ENCODE measurements at regions not wholly inside any gene's neighbourhood (a gene's known extent, or its start where the extent isn't known, plus 50 kb on each side); places are given as distances from the start of the nearest gene placed in this dataset.

- WGBS, 4 donors = 66 to 79% (median 72%) methylated on average over 1 of the region's 1 CpG
- Histone ChIP-seq H3K4me3 (no peak overlapping the region), H3K27ac (no peak overlapping the region)
These were observed 1216.0 kb upstream of the PIK3C3 start for GRCh38 chr18:40739029-40739428.

DNA sequence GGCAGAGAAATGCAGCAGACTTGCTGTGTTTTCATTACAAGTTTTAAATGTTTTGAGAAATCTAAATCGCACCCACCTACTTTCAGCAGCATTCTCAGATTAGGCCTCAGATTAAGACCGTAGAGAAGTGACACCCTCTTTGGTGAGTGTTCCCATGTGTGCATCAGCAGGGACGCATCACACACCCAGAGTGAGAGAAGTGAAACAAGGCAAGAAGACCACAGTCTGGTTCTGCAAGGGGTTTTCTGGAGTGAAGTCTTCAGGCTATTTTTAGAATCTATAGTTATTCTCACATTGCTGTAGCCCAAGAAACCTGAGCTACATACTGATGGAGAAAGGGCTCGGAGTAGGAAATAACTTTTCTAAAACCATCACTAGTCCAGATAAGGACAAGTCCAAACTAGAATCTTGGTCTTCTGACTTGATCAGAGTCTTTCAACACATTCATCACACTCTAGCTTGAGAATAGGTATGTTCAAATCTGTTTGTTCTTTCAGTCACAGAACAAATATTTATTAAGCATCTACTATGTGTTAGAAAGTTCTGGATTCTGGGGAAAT is 1216.6 kb upstream of the PIK3C3 start:
- no peaks in the 10 kb centered on the region for H3K36me3 ChIP-seq
- no peak overlapping the region for H3K4me3 ChIP-seq
- no peak for TF ChIP-seq POLR2A (IDR thresholded peaks at IDR 0.05)
- no peak for TF ChIP-seq CTCF (IDR thresholded peaks at IDR 0.05)
- peaks cover 0 to 3% (median 0%) of the 10 kb centered on the region in 12 donors for H3K9me3 ChIP-seq
- no peak for DNase-seq
- 69 to 79% (median 71%) methylated on average over 4 of the region's 4 CpGs for WGBS, 4 donors
- H3K27ac ChIP-seq = no peak overlapping the region
- no peak for ATAC-seq
- intact Hi-C loops (cut with DNase I) = no loop called here
- no peaks in the 10 kb centered on the region for H3K4me1 ChIP-seq
- no peaks in the 10 kb centered on the region for H3K27me3 ChIP-seq

More at GRCh38 chr18:40739029-40739428, 1216.0 kb upstream of the PIK3C3 start:
- peaks cover 0 to 3% (median 0%) of the 10 kb centered on the region in 12 donors for H3K9me3 ChIP-seq
- no peak for DNase-seq
- no peaks in the 10 kb centered on the region for H3K27me3 ChIP-seq
- no peaks in the 10 kb centered on the region for H3K36me3 ChIP-seq
- TF ChIP-seq POLR2A (IDR thresholded peaks at IDR 0.05) = no peak
- TF ChIP-seq CTCF (IDR thresholded peaks at IDR 0.05) = no peak
- intact Hi-C loops (cut with DNase I) = no loop called here
- ATAC-seq = no peak
- H3K4me1 ChIP-seq = no peaks in the 10 kb centered on the region

DNA sequence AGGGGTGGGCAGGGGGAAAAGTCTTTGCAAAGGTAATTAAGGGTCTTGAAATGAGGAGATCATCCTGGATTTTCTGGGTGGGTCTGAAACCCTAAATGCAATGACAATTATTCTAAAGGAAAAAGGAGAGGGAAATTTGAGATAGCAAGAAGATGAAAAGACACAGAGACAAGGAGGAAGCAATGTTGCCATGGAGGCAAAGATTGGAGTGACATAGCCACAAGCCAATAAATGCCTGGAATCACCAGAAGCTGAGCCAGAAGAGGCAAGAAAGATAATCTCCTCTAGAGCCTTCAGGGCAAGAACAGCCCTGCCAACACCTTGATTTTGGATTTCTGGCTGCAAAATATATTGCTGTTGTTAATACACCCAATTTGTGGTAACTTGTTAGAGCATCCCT is 1246.3 kb upstream of the PIK3C3 start:
- no peak for TF ChIP-seq CTCF (IDR thresholded peaks at IDR 0.05)
- TF ChIP-seq POLR2A (IDR thresholded peaks at IDR 0.05) = no peak
- no peaks in the 10 kb centered on the region for H3K4me1 ChIP-seq
- no peak overlapping the region for H3K4me3 ChIP-seq
- intact Hi-C loops (cut with DNase I) = no loop called here
- ATAC-seq (no peak), DNase-seq (no peak)
- no peaks in the 10 kb centered on the region for H3K27me3 ChIP-seq
- H3K27ac ChIP-seq = no peak overlapping the region
- H3K9me3 ChIP-seq = peaks cover 0 to 9% (median 0%) of the 10 kb centered on the region in 12 donors
- no peaks in the 10 kb centered on the region for H3K36me3 ChIP-seq

DNA sequence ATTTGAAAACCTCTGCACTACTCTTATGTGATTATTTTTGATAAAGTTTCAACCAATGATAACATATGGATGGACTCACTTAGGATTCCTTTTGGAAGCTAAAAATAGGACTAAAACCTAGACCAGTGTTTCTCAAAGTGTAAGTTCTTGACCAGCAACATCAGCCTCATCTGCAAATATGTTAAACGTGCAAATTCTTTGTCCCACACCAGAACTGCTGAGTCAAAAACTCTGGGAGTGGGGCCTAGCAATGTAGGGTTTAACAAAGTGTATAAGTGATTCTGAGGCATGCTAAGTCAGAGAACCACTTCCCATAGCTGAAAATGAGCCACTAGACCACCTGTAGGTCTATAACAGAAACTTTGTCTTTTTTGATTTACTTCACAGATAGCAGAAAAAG is 1247.2 kb upstream of the PIK3C3 start:
- peaks cover 0 to 6% (median 0%) of the 10 kb centered on the region in 12 donors for H3K9me3 ChIP-seq
- TF ChIP-seq POLR2A (IDR thresholded peaks at IDR 0.05) = no peak
- TF ChIP-seq CTCF (IDR thresholded peaks at IDR 0.05) = no peak
- H3K36me3 ChIP-seq = no peaks in the 10 kb centered on the region
- no peak for ATAC-seq
- H3K27ac ChIP-seq = no peak overlapping the region
- no peak for DNase-seq
- no peaks in the 10 kb centered on the region for H3K4me1 ChIP-seq
- no peaks in the 10 kb centered on the region for H3K27me3 ChIP-seq
- 68 to 89% (median 76%) methylated on average over 1 of the region's 1 CpG for WGBS, 4 donors
- no peak overlapping the region for H3K4me3 ChIP-seq
- intact Hi-C loops (cut with DNase I) = no loop called here
